Inflammatory macrophage treated with lipopolysaccharide for 1 hour (primary cell): ENCODE measurements at regions not wholly inside any gene's neighbourhood (a gene's known extent, or its start where the extent isn't known, plus 50 kb on each side); places are given as distances from the start of the nearest gene placed in this dataset.

ENCODE experiments used
- DNase-seq, 2 donors: peaks; one replicate each; pipeline ENCODE4 v3.0.0-alpha.2; 2020 to 2022

DNA sequence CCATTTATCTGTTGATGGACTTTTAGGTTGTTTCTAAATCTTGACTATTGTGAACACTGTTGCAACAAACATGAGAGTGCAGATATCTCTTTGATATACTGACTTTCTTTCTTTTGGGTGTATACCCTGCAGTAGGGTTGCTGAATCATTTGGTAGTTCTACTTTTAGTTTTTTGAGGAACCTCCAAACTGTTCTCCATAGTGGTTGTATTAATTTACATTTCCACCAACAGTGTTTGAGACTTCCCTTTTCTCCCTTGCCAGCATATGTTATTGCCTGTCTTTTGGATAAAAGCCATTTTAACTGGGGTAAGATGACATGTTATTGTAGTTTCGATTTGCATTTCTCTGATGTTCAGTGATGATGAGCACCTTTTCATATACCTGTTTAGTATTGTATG lies 330.0 kb downstream of the DDX10 start:
- DNase-seq = peak; percentile 74 to 75

DNA sequence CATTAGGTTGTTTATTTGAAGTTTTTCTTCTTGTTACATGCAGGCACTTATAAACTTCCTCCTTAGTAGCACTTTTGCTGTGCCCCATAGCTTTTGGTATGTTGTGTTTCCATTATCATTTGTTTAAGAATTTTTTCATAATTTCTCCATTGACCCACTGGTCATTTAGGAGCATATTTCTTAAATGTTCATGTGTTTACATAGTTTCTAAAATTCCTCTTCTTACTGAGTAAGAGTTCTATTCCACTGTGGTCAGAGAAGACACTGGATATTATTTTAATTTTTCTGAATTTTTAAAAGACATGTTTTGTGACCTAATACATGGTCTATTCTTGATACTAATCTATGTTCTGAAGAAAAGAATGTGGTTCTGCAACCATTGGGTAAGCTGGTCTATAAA lies 333.0 kb downstream of the DDX10 start:
- DNase-seq = no peak

DNA sequence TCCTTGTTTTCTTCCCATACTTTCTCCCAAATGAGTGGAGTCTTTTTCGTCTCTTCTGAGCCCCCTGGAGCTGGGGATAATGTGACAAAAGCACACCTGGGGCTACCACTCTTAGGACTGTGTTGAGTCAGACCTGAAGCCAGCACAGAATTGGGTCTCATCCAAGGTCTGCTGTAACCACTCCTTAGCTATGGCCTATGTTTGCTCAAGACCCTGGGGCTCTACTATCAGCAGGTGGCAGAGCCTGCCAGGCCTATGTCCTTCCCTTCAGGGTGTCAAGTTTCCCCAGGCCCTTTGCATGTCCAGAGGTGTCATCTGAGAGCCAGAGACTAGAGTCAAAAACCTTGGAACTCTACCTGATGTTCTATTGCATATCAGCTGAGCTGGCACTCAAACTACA lies 335.7 kb downstream of the DDX10 start:
- DNase-seq = no peak

DNA sequence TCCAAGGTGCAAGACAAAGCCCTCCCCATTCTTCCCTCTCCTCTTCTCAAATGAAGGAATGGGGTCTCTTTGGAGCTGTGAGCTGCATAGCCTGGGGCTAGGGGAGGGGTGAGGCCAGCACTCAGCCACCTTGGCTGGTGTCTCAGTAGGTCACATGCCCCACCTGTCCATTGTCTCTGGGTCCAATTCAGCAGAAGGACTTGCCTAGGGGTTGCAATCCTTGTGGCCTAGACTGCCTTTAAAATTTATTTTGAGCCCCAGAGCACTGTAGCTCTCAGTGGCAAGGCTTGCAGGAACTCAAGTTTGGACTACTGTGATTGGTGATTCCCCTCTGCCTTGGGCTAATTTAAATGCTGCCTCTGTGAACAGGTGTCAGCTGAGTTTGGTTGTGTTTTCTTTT lies 336.7 kb downstream of the DDX10 start:
- no peak for DNase-seq

DNA sequence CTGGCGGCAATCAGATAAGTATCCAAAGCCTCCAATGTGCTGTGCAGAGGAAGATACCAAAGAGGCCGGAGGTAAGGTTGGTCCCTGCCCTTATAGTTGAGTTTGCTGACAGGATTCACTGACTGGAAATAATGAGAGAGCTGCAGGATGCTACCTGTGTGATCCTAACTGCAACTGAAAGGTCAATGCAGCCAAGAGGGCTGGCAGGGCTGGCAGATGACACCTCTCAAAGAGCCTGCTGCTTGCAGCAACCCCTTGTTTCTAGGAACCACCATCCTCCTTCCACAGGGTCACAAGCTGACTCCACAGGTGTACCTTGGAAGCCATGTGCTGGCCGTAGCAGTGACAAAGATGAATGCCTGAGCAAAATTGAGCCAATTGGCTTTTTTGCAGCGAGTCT lies 348.1 kb downstream of the DDX10 start:
- no peak for DNase-seq

DNA sequence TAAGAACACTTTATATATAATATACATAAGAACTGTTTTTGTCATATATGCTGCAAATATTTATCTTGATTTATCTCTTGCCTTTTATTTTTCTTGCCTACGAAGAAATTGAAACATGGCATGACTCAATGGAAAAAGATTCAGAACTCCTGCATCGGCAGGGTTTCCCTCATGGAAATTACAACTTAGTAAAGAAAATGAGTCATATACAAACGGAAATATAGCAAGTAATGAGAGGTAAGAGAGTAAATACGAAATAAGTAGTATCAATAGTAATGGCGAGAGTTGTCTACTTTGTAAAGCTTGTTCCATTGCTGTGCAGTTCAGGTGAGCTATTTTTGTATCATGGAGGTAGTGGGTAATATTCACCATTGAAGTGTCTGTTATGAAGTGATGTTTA lies 350.4 kb downstream of the DDX10 start:
- no peak for DNase-seq

DNA sequence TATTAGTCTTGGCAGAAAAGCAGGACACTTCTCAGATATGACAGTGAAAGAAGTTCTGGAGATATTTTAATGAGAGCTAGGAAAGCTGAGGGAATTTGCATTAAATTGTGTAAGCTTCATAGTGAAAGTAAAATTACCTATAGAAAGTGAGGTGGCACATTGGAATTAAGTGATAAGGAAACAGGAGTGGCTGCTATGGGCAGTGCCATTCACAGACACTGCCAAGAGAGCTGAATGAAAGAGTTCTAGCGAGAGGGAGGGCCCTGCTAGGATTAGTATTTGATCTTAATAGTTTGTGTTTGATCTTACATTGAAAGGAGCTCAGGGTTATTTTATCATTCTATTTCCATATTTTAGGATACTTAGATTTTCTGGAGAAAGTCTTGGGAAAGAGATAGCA lies 351.9 kb downstream of the DDX10 start:
- no peak for DNase-seq

DNA sequence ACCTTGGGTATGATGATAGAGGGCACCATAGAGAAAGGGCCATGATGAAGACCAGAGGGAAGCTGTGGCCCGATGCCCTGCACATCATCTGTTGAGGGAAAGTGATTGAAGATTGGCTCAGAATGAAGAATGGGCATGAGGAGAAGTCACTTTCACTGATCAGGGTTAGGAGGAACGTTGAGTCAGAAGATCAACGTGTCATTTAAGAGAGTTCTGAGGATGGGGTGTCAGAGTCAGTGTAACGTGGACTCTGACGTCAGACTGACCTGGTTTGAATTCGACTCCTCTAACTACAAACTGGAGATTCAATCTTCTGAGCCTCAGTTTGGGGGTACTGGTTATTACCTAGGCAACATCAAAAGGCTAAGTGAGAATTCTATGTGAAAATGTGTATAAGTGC lies 352.6 kb downstream of the DDX10 start:
- DNase-seq = no peak

DNA sequence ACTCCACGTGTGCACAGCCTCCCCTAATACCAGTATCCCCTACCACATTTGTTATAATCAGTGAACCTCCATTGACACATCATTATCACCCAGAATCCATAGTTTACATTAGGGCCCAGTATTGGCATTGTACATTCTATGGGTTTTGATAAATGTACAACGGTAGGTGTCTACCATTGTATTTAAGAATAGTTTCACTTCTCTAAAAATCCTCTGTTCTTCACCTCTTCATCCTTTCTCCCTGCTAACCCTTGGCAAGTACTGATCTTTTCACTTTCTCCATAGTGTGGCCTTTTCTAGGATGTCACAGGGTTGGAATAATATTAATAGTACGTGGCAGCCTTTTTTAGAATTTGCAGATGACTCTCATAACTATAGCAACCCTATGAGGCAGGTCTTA lies 353.8 kb downstream of the DDX10 start:
- no peak for DNase-seq

DNA sequence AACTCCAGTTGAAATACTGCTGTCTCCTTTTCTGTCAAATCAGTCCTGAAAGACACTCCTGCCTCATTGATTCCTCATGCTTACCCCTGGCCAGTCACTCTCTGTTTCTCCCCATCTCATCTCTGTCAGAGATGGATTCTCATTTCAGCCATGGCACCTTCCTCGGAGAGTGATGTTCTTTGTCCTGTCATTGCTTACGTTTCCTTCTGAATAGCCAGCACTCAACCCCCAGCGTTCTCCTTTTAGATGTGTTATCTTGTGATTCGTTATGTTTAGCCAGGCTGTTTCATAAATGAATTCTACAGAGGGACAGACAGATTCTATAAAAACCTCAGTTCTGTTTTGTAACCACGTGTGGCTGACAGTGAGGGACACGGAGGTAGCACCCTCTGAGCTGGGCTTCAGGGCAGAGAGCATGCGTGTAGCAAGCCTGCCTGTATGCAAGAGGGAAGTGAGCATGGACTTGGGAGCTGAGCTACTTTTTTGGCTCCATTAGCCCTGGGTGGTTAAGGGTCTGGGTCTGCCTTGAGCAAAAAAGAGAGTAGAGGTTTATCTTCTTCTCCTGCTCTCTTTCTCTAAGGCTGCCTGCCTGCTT lies 354.6 kb downstream of the DDX10 start:
- DNase-seq = no peak

DNA sequence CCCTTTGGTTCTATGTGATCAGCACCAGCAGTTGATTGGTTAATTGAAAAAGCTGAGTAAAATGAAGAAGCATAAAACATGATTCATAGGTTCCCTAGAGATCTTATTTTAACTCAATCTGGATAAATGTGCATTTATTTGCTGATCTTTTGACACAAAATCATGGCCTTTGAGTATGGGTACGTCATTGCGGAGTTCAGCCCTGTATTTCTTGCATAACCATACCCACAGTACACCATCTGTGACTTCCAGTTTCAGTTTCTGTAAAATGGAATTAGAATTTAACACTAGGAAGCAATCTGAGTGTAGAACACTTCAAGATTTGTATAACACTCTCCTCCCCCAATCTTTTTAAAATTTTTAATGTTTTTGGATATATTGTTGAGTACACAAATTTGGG lies 358.2 kb downstream of the DDX10 start:
- DNase-seq = peak; percentile 51 to 59

DNA sequence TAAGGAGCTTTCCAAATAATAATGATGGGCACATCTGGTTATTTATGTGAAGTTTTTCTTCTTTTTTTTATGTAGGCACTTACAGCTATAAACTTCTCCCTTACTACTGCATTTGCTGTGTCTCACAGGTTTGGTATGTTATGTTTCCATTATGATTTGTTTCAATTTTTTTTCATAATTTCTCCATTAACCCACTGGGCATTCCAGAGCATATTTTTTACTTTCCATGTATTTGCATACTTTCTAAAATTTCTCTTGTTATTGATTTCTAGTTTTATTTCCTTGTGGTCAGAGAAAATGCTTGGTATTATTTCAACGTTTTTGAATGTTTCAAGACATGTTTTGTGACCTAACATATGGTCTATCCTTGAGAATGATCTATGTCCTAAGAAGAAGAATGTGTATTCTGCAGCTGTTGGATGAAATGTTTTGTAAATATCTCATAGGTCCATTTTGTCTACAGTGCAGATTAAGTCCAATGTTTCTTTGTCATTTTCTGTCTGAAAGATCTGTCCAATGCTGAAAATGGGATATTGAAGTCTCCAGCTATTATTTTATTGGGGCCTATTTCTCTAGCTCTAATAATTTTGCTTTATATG lies 362.1 kb downstream of the DDX10 start:
- no peak for DNase-seq

DNA sequence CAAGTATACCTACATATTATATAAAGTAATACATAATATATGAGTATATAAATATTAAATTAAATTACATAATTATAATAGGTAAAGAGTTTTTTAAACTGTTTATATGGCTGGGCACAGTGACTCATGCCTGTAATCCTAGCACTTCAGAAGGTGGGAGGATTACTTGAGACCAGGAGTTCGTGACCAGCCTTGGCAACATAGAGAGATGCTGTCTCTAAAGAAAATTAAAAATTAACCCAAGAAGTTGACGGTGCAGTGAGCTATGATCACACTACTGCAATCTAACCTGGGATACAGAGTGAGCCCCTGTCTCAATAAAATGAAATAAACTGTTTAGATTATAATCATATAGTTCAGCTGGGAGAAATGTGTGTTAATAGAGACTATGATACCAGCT lies 363.0 kb downstream of the DDX10 start:
- no peak for DNase-seq

DNA sequence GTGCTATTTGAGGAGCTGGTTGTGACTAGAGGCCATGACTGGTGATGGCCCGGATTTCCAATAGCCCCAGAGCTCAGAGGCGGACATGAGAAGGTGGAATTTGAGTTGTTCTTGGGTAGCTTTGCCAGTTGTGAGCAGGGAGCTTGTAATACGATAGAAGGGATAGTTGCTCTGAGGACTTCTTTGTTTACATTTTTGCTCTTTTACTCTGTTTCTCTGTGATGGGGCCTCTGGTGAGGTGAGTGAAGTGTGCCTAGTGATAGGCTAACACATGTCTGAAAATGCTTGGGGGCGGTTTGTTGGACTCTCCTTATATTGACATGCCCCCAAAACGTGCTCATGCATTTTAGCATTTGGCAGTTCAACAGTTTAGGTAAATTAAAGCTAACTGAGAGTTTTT lies 365.1 kb downstream of the DDX10 start:
- DNase-seq = no peak

DNA sequence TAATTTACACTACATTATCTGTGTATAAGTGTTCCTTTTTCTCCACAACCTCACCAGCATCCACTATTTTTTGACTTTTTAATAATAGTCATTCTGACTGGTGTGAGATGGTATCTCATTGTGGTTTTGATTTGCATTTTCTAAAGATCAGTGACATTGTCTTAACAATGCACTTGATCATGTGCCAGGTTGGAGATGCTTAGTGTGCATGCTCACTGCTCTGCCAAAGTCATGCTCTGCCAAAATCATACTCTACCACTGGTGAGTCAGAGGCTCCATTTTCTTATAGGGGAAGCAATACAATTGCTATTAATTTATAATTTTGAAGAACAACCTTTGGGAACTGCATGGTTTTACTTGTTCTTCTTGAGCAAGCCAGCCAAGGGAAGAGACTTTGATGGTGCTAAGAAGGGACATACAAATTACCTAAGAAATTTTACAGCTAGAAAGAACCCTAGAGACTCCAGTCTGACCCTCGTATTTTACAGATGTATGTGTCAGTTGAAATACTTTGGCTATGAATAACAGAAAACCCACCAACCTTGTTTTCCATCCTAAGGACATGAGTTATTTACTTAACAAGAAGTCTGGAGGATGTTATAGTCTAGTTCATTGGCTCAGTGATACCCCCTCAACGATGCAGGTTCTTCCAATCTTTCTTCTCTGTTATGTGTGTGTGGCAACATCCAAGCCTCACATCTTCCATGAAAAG lies 368.9 kb downstream of the DDX10 start:
- no peak for DNase-seq

DNA sequence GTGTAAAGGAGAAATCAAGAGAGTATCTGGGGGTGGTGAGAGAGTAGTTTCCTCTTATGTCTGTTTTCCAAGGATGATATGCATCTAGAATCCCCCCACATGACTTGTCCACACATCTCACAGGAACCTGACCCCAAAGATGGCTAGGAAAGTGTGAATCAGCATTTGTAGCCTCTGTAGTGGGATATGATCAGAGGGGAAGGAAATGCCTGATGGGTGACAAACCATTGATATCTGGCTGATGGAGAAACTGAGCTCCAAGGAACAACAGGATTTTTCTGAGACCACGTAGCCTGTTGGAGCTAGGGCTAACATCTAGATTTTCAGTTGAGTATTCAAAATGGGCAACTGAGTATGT lies 369.4 kb downstream of the DDX10 start:
- no peak for DNase-seq

DNA sequence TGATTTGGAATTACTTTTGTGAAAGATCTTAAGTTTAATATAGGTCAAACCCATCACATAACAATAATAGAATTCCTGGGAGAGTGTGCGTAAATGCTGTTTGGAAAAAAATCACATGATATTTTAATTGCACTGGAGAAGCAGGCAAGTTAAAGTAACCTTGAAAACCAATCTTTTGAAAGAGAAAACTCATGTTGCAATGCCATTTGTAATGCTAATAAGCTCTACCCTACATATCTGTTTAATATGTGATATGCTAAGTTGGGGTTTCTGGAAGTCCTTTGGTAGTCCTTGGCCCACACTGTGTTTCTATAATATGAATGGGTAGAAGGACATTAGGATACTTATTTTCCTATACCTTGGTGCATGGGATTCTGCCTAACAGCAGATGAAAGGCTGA lies 370.4 kb downstream of the DDX10 start:
- no peak for DNase-seq

DNA sequence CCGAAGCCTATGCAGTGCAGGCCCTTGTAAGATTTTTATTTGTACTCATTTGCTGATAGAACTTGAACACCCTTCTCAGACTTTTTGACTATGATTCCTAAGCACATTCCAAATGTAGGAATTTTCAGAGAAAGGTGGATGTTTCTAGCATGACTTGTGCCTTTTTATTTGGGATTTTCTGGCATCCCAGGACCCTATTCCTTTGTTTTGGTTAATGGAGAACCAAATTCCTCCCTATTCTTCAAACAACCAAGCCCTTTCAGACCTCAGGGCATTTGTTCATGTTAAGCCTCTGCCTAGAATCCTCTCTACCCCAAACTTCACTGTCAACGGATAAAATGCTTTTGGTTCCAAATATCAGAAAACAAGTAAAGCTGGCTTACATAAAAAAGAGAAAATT lies 371.1 kb downstream of the DDX10 start:
- no peak for DNase-seq

DNA sequence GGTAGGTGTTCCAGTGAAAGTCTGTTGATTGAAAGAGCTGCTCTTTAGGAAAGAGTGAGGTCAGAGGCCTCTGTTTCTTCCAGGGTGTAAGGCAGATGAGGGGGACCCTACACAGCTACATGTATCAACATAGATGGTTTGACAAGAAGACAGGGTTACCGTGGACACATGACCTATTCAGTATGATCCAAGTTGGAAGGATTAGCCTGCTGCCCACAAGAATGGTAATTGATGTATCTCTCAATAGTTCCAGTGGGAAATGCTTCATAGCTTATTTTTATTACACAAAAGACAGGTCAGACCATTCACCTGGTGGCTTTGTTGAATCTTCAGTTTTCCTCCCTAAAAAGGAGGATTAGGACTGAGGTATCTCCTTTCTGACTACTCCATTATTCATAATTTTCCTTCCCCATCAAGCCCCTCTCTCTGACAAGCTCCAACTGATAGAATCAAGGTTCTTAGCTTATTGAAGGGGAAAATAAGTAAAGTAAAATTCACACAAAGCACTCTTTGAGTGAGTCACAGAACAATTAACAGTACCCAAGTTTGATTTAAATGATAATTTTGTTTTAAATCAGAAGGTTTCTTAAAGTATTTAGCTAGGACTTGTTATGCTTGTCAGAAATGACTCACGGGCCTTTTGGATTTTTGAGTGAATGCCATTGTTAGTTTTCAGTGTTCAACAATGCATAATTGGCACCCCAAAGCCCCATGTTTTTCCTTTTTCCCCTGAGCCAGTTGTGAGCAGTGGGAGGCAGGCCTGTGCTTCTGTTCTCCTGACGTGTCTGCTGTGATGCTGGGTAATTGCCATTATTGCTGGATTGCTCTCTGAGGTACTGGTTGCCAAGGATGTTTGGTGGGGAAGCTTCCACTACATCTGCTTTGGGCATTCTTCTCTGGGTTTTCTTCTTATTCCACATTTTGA lies 373.2 kb downstream of the DDX10 start:
- no peak for DNase-seq

DNA sequence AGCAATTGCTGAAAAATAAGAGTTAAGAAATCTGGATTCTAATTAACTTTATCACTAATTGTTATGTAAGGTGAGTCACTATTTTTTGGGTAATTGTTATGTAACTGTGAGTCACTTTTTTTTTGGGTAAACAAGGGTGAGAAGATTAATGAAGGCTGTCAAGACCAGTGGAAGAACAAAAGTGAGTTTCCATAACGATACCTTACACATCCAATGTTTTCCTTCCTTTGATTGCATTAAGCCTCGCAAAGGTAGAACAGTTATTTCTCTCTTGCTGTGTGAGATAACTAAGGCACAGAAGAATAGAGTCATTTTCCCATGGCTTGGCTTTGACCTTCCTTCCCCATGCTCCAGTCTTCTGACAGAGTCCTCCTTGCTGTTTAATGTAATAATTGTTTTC lies 374.7 kb downstream of the DDX10 start:
- no peak for DNase-seq

DNA sequence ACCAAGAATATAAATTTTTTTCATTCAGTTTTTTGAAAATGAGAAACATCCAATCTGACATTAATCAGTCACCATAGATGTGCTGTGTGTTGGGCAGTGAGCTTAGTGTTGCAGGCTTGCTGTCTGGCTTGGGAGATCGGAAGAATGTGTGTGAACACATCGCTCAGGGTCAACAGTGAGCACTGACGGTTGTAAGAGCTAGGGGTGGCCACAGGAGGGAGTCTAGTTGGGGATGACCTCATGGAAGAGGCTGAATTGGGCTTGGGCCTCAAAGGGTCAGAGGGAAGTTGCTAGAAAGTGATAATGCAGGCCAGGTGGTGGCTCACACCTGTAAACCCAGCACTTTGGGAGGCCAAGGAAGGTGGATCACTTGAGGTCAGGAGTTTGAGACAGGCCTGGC lies 375.4 kb downstream of the DDX10 start:
- DNase-seq = no peak

DNA sequence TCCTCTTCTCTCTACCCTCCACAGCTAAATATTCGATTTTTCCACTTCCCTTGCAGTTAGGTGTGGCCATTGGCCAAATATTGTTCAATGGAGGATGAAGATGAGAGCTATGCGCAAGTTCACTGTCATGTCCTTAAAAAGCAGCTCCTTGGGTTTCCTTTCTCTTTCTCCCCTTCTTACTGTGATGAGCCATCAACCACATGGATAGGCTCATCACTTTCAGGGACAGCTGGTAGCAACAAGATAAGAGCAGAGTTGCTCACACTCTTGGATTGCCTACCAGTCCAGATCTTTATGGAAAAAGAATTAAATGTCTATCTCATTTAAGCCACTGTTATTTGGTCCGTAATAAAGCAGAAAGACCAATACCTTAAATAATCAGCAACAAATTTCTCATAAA lies 377.0 kb downstream of the DDX10 start:
- no peak for DNase-seq

DNA sequence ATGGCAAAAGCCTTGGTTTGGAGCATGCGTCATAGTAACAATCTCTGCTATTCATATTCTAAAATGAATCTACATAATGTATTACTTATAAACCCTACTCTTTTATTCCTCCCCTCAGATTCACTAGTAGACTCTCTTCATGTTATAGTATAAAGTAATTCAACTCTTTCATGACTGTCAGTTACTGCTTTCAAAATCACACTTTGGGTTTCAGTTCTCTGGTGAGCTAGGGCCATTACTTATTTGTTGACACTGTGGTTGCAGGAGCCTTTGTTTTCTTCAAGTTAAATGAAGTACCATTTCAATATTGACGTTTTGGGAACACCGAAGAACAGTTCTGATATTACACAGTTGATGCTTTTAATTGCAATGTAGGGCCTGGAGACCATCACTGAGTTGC lies 378.4 kb downstream of the DDX10 start:
- no peak for DNase-seq
